ENCODE measurements at regions not wholly inside any gene's neighbourhood (a gene's known extent, or its start where the extent isn't known, plus 50 kb on each side); places are given as distances from the start of the nearest gene placed in this dataset.
"Not testable (repeated sequence)": the region's sequence is repeated elsewhere in the genome, so short reads cannot be mapped to it uniquely, and the experiment has no call there.

GRCh38 chr15:66998234-66998633 lies 67.2 kb upstream of the SMAD3 start:
- TF ChIP-seq, protein P1, sequence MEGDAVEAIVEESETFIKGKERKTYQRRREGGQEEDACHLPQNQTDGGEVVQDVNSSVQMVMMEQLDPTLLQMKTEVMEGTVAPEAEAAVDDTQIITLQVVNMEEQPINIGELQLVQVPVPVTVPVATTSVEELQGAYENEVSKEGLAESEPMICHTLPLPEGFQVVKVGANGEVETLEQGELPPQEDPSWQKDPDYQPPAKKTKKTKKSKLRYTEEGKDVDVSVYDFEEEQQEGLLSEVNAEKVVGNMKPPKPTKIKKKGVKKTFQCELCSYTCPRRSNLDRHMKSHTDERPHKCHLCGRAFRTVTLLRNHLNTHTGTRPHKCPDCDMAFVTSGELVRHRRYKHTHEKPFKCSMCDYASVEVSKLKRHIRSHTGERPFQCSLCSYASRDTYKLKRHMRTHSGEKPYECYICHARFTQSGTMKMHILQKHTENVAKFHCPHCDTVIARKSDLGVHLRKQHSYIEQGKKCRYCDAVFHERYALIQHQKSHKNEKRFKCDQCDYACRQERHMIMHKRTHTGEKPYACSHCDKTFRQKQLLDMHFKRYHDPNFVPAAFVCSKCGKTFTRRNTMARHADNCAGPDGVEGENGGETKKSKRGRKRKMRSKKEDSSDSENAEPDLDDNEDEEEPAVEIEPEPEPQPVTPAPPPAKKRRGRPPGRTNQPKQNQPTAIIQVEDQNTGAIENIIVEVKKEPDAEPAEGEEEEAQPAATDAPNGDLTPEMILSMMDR (IDR thresholded peaks at IDR 0.05; ENCODE audit: low read length): not testable (repeated sequence)
- not testable (repeated sequence) for TF ChIP-seq EZH2 (IDR thresholded peaks at IDR 0.05; ENCODE audit: borderline replicate concordance, low read length)
